ENCODE measurements at regions not wholly inside any gene's neighbourhood (a gene's known extent, or its start where the extent isn't known, plus 50 kb on each side); places are given as distances from the start of the nearest gene placed in this dataset.

DNA sequence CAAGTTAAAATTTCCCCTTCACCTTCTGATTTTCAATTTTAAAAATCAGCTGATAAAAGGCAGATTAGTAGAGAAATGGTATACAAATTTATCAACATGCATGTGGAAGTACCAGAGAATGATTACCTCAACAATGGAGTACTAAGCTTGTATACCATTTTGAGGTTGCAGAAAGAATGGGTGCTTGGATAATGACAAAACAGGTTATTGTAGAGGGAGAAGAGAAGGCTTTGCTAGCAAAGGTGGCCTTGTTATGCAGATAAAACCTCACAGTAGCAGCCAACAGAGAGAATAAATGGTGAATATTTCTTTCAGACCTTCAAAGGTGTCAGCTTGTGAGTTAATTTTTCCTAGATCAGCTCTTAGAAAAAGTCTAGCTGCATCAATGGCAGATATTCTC is 1174.9 kb upstream of the ADGRL4 start:
- no peak for DNase-seq (ENCODE audit: low spot score)
- H3K36me3 ChIP-seq (ENCODE audit: control insufficient read depth in 4 of 4, insufficient read depth in 3 of 4, low read depth in 1 of 4, low read length in 3 of 4): no peaks in the 10 kb centered on the region
- H3K4me1 ChIP-seq (ENCODE audit: control insufficient read depth in 4 of 4, insufficient read depth in 4 of 4, low read length in 3 of 4): no peaks in the 10 kb centered on the region
- TF ChIP-seq HNF4A (conservative IDR thresholded peaks at IDR 0.05) (no peak), JUND (IDR thresholded peaks at IDR 0.05) (no peak)
- TF ChIP-seq, protein P1, sequence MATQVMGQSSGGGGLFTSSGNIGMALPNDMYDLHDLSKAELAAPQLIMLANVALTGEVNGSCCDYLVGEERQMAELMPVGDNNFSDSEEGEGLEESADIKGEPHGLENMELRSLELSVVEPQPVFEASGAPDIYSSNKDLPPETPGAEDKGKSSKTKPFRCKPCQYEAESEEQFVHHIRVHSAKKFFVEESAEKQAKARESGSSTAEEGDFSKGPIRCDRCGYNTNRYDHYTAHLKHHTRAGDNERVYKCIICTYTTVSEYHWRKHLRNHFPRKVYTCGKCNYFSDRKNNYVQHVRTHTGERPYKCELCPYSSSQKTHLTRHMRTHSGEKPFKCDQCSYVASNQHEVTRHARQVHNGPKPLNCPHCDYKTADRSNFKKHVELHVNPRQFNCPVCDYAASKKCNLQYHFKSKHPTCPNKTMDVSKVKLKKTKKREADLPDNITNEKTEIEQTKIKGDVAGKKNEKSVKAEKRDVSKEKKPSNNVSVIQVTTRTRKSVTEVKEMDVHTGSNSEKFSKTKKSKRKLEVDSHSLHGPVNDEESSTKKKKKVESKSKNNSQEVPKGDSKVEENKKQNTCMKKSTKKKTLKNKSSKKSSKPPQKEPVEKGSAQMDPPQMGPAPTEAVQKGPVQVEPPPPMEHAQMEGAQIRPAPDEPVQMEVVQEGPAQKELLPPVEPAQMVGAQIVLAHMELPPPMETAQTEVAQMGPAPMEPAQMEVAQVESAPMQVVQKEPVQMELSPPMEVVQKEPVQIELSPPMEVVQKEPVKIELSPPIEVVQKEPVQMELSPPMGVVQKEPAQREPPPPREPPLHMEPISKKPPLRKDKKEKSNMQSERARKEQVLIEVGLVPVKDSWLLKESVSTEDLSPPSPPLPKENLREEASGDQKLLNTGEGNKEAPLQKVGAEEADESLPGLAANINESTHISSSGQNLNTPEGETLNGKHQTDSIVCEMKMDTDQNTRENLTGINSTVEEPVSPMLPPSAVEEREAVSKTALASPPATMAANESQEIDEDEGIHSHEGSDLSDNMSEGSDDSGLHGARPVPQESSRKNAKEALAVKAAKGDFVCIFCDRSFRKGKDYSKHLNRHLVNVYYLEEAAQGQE (IDR thresholded peaks at IDR 0.05): no peak
- H3K27ac ChIP-seq (ENCODE audit: low read depth in 1 of 2, low read length in 2 of 2): no peak overlapping the region
- H3K27me3 ChIP-seq (ENCODE audit: control insufficient read depth in 4 of 4, insufficient read depth in 4 of 4, low read length in 3 of 4): no peaks in the 10 kb centered on the region
- H3K4me3 ChIP-seq (ENCODE audit: low read depth in 1 of 3, low read length in 3 of 3): no peak overlapping the region
- H3K9me3 ChIP-seq (ENCODE audit: control insufficient read depth in 4 of 4, low read length in 3 of 4): no peaks in the 10 kb centered on the region
- no peak overlapping the region for H3K9ac ChIP-seq (ENCODE audit: low read depth in 1 of 2, low read length in 2 of 2)

DNA sequence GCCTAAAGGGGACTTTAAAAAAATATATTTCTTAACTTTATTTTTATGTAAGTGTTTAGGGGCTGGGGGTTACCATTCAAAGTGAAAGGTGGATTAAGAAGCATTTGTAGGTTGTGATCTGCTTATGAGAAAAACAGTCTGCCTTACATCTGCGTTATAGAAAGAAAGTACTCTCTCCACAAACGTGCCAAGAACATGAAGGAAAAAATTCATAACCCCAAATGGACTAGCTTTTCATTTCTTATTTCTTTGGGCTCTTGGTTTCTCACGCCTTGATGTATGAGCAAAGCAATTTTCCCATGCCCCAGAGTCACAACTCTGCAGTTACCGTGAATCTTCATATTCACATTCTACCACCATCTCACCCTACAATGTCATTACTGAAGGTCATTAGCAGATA is 1165.1 kb upstream of the ADGRL4 start:
- no peaks in the 10 kb centered on the region for H3K9me3 ChIP-seq (ENCODE audit: control insufficient read depth in 4 of 4, low read length in 3 of 4)
- no peak overlapping the region for H3K9ac ChIP-seq (ENCODE audit: low read depth in 1 of 2, low read length in 2 of 2)
- H3K27ac ChIP-seq (ENCODE audit: low read depth in 1 of 2, low read length in 2 of 2): no peak overlapping the region
- 80% methylated on average over 4 of the region's 4 CpGs for WGBS
- no peak for DNase-seq (ENCODE audit: low spot score)
- TF ChIP-seq GABPA (IDR thresholded peaks at IDR 0.05 in 1 of 2, conservative IDR thresholded peaks at IDR 0.05 in 1 of 2): no peak
- TF ChIP-seq SP1 (IDR thresholded peaks at IDR 0.05): no peak
- no peaks in the 10 kb centered on the region for H3K36me3 ChIP-seq (ENCODE audit: control insufficient read depth in 4 of 4, insufficient read depth in 3 of 4, low read depth in 1 of 4, low read length in 3 of 4)
- H3K27me3 ChIP-seq (ENCODE audit: control insufficient read depth in 4 of 4, insufficient read depth in 4 of 4, low read length in 3 of 4): no peaks in the 10 kb centered on the region
- H3K4me1 ChIP-seq (ENCODE audit: control insufficient read depth in 4 of 4, insufficient read depth in 4 of 4, low read length in 3 of 4): no peaks in the 10 kb centered on the region
- H3K4me3 ChIP-seq (ENCODE audit: low read depth in 1 of 3, low read length in 3 of 3): no peak overlapping the region

DNA sequence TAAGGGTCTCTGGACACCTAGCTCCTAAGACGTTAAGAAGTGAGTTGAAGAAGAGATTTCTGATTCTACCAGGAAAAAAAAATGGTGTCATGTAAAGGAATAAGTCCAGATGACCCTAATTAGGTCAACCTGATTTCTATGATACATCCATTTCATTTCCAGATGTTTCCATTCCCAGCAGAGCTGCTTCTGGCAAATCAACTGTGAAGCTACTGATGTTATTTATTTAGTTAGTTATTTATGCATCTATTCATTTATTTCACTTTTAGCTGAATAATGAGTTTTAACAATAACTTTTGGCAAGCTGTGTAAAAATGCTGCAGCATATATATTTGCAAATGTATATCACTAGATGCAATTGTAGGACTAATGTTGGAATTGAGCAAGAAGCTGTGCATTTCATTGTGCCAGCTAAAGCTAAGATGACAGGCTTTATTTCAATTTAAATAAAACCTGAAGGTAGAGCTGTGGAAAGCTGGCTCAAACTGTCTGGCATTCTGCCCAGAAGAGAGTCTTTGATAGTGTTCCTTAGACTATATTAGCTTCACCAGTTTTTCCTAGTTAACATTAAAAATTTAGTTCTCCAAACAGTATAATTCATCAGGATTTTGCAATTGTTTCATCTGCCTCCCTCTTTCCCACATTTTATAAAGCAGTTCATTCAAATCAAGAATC is 1164.4 kb upstream of the ADGRL4 start:
- WGBS: 43% methylated on average over 1 of the region's 1 CpG
- Histone ChIP-seq H3K9me3 (ENCODE audit: control insufficient read depth in 4 of 4, low read length in 3 of 4) (no peaks in the 10 kb centered on the region), H3K4me1 (ENCODE audit: control insufficient read depth in 4 of 4, insufficient read depth in 4 of 4, low read length in 3 of 4) (no peaks in the 10 kb centered on the region), H3K4me3 (ENCODE audit: low read depth in 1 of 3, low read length in 3 of 3) (no peak overlapping the region), H3K36me3 (ENCODE audit: control insufficient read depth in 4 of 4, insufficient read depth in 3 of 4, low read depth in 1 of 4, low read length in 3 of 4) (no peaks in the 10 kb centered on the region), H3K9ac (ENCODE audit: low read depth in 1 of 2, low read length in 2 of 2) (no peak overlapping the region), H3K27ac (ENCODE audit: low read depth in 1 of 2, low read length in 2 of 2) (no peak overlapping the region), H3K27me3 (ENCODE audit: control insufficient read depth in 4 of 4, insufficient read depth in 4 of 4, low read length in 3 of 4) (no peaks in the 10 kb centered on the region)
- DNase-seq (ENCODE audit: low spot score): no peak
- TF ChIP-seq TAF1 (conservative IDR thresholded peaks at IDR 0.05): no peak
- TF ChIP-seq, protein P2, sequence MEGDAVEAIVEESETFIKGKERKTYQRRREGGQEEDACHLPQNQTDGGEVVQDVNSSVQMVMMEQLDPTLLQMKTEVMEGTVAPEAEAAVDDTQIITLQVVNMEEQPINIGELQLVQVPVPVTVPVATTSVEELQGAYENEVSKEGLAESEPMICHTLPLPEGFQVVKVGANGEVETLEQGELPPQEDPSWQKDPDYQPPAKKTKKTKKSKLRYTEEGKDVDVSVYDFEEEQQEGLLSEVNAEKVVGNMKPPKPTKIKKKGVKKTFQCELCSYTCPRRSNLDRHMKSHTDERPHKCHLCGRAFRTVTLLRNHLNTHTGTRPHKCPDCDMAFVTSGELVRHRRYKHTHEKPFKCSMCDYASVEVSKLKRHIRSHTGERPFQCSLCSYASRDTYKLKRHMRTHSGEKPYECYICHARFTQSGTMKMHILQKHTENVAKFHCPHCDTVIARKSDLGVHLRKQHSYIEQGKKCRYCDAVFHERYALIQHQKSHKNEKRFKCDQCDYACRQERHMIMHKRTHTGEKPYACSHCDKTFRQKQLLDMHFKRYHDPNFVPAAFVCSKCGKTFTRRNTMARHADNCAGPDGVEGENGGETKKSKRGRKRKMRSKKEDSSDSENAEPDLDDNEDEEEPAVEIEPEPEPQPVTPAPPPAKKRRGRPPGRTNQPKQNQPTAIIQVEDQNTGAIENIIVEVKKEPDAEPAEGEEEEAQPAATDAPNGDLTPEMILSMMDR (IDR thresholded peaks at IDR 0.05; ENCODE audit: low read depth, low read length, missing input control): no peak
- TF ChIP-seq EGR1 (IDR thresholded peaks at IDR 0.05; ENCODE audit: low read depth in 2 of 2): no peak
- no peak for TF ChIP-seq SP1 (IDR thresholded peaks at IDR 0.05)
- TF ChIP-seq FOXA1 (IDR thresholded peaks at IDR 0.05): no peak
- TF ChIP-seq RXRA (IDR thresholded peaks at IDR 0.05): no peak
- TF ChIP-seq HNF4G (IDR thresholded peaks at IDR 0.05): no peak
- TF ChIP-seq, protein P3, sequence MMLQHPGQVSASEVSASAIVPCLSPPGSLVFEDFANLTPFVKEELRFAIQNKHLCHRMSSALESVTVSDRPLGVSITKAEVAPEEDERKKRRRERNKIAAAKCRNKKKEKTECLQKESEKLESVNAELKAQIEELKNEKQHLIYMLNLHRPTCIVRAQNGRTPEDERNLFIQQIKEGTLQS (IDR thresholded peaks at IDR 0.05): no peak
- no peak for TF ChIP-seq NR2F2 (IDR thresholded peaks at IDR 0.05)
- TF ChIP-seq, protein P4, sequence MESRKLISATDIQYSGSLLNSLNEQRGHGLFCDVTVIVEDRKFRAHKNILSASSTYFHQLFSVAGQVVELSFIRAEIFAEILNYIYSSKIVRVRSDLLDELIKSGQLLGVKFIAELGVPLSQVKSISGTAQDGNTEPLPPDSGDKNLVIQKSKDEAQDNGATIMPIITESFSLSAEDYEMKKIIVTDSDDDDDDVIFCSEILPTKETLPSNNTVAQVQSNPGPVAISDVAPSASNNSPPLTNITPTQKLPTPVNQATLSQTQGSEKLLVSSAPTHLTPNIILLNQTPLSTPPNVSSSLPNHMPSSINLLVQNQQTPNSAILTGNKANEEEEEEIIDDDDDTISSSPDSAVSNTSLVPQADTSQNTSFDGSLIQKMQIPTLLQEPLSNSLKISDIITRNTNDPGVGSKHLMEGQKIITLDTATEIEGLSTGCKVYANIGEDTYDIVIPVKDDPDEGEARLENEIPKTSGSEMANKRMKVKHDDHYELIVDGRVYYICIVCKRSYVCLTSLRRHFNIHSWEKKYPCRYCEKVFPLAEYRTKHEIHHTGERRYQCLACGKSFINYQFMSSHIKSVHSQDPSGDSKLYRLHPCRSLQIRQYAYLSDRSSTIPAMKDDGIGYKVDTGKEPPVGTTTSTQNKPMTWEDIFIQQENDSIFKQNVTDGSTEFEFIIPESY (IDR thresholded peaks at IDR 0.05): no peak
- TF ChIP-seq, protein P5, sequence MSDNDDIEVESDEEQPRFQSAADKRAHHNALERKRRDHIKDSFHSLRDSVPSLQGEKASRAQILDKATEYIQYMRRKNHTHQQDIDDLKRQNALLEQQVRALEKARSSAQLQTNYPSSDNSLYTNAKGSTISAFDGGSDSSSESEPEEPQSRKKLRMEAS (IDR thresholded peaks at IDR 0.05): no peak
- TF ChIP-seq FOXA2 (IDR thresholded peaks at IDR 0.05): no peak
- no peak for TF ChIP-seq HNF4A (conservative IDR thresholded peaks at IDR 0.05)

Measured in liver (tissue), 8 donors.